ENCODE measurements at regions not wholly inside any gene's neighbourhood (a gene's known extent, or its start where the extent isn't known, plus 50 kb on each side); places are given as distances from the start of the nearest gene placed in this dataset.

DNA sequence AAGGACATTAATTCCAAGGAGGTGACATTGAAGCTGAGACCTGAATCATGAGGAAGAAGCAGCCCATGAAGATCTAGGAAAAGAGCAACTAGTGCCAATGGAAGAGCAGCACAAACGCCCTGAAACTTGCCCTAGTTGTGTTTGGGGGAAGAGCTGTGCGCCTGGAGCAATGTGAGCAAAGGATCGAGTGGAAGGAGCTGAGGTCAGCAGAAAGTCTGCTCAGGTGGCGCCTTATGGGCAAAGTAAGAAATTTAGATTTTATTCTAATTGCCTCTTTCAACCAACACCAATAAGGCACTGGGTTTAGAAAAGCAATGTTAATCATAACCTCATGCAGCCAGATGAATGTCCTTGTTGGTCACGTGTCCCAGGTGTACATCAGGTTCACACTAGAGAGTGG lies 226.0 kb upstream of the THSD7B start:
- H3K4me3 ChIP-seq (ENCODE audit: control insufficient read depth, low read depth, low read length), result no peak overlapping the region
- DNase-seq (ENCODE audit: low read depth), result no peak
- TF ChIP-seq, protein P1, sequence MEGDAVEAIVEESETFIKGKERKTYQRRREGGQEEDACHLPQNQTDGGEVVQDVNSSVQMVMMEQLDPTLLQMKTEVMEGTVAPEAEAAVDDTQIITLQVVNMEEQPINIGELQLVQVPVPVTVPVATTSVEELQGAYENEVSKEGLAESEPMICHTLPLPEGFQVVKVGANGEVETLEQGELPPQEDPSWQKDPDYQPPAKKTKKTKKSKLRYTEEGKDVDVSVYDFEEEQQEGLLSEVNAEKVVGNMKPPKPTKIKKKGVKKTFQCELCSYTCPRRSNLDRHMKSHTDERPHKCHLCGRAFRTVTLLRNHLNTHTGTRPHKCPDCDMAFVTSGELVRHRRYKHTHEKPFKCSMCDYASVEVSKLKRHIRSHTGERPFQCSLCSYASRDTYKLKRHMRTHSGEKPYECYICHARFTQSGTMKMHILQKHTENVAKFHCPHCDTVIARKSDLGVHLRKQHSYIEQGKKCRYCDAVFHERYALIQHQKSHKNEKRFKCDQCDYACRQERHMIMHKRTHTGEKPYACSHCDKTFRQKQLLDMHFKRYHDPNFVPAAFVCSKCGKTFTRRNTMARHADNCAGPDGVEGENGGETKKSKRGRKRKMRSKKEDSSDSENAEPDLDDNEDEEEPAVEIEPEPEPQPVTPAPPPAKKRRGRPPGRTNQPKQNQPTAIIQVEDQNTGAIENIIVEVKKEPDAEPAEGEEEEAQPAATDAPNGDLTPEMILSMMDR (IDR thresholded peaks at IDR 0.05; ENCODE audit: control insufficient read depth, insufficient read depth, low read depth, low read length, missing control alignments), result no peak

DNA sequence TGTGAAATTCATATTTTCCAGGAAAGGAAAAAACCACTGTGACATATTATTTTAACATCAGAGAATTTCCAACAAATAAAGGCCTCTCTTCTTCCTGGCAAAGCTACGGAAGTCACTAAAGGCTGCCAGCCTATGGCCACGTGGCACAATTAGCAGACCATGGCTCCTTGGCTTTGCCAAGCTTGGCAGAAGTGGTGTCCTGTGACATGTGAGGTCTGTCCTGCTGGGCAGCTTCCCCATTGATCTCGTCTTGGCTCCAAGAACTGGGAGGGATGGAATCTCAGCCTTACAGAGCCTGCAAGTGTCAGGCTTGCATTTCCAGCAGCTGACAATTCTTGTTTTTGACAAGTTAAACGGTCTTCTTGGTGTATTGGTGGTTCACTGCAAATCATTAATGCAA lies 226.9 kb upstream of the THSD7B start:
- no peak overlapping the region for H3K4me3 ChIP-seq (ENCODE audit: control insufficient read depth, low read depth, low read length)
- no peak for DNase-seq (ENCODE audit: low read depth)
- TF ChIP-seq, protein P1 (IDR thresholded peaks at IDR 0.05; ENCODE audit: control insufficient read depth, insufficient read depth, low read depth, low read length, missing control alignments), result no peak

DNA sequence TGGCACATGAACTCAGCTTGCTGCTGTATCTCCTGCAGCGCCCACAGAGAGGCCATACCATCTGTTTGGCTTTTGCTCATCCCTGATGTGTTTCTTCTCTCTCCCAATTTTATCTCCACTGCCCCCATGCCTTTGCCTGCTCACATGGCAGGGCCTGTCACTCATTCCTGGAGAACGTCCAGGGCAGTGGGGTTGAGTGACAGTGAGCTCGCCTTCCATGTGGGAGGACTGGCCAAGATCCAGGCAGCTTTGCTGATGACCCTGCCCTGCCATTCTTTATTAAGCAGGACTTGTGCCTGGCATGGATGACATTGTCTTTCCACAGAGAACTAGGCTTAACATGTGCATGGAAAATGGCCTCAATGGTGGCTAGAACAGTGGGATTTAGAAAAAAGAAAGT lies 230.5 kb upstream of the THSD7B start:
- no peak overlapping the region for H3K4me3 ChIP-seq (ENCODE audit: control insufficient read depth, low read depth, low read length)
- DNase-seq (ENCODE audit: low read depth), result no peak
- TF ChIP-seq, protein P1 (IDR thresholded peaks at IDR 0.05; ENCODE audit: control insufficient read depth, insufficient read depth, low read depth, low read length, missing control alignments), result no peak

DNA sequence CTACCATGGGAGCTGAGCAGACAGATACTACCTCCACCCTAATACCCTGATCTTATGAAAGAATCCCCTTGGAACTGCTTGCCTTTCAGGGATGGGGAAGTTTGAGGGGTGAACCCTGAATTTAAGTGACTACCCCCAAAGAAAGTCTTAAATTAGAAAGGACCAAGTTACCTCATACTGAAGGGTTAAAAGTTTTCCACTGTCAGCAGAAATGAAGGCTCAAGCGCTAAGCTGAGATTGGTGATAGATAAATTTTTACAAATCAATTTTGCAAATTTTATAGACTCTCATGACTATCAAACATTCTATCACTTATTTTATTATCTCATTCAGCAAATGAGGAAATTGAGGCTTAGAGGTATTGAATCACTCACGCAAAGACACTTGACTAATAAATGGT lies 233.2 kb upstream of the THSD7B start:
- TF ChIP-seq, protein P1 (IDR thresholded peaks at IDR 0.05; ENCODE audit: control insufficient read depth, insufficient read depth, low read depth, low read length, missing control alignments), result no peak
- DNase-seq (ENCODE audit: low read depth), result no peak
- H3K4me3 ChIP-seq (ENCODE audit: control insufficient read depth, low read depth, low read length), result no peak overlapping the region

DNA sequence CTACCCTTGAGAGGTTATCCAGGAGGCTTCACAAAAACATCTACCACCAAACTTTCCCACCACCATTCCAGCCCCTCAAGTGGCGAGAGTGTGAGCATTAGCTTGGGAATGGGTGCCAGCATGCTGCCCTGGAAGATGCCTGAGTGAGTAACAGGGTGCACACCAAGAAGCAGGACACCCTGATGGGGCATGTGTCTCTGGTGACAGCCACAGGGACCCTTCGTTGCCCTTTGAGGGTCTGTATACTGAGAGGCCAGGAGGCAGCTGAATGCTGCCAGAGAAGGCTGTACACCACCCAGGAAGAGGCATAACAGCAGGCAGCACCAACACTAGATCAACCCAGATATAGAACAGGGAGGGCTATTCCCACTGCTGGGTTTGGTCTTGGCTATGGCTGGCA lies 233.6 kb upstream of the THSD7B start:
- no peak for DNase-seq (ENCODE audit: low read depth)
- H3K4me3 ChIP-seq (ENCODE audit: control insufficient read depth, low read depth, low read length), result no peak overlapping the region
- TF ChIP-seq, protein P1 (IDR thresholded peaks at IDR 0.05; ENCODE audit: control insufficient read depth, insufficient read depth, low read depth, low read length, missing control alignments), result no peak

DNA sequence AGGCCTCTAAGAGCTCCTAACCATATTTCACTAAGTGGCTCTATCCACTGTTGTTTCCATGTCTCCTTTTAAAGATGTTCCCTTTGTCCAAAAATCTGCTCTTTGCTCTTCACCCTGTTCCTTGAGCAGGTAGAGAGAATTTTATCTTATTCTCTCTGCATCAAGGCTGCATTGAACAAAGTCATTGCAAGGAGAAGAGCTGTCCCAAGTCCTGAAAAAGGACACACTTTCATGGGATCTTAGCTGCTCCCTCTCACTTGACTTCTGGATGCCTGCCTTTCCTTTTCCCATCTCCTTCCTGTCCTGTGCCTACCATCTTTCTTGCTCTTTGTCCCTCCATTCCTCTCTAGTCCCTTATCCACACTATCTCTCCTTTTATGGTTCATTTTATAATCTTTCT lies 235.2 kb upstream of the THSD7B start:
- TF ChIP-seq, protein P1 (IDR thresholded peaks at IDR 0.05; ENCODE audit: control insufficient read depth, insufficient read depth, low read depth, low read length, missing control alignments), result no peak
- DNase-seq (ENCODE audit: low read depth), result no peak
- no peak overlapping the region for H3K4me3 ChIP-seq (ENCODE audit: control insufficient read depth, low read depth, low read length)

DNA sequence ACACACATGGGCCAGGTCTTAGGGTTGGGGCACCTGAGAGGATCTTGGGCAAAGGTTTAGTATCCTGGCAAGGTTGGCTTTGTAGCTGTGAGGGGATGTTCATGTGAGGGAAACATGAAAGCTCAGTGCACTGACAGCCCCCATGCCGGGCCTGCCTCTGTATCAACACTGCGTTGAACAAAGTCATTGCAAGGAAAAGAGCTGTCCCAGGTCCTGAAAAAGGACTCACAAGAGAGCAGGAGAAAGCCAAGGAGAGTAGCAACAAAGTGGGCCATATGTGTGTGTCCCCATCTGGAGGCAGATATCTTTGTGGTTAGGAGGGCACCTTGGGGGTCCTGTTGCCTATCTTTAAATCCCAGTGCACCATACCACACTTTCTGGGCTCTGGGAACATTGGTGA lies 237.8 kb upstream of the THSD7B start:
- TF ChIP-seq, protein P1 (IDR thresholded peaks at IDR 0.05; ENCODE audit: control insufficient read depth, insufficient read depth, low read depth, low read length, missing control alignments), result no peak
- no peak overlapping the region for H3K4me3 ChIP-seq (ENCODE audit: control insufficient read depth, low read depth, low read length)
- no peak for DNase-seq (ENCODE audit: low read depth)
